Liver (tissue), 8 donors: ENCODE measurements at regions not wholly inside any gene's neighbourhood (a gene's known extent, or its start where the extent isn't known, plus 50 kb on each side); places are given as distances from the start of the nearest gene placed in this dataset.

ENCODE experiments used
- DNase-seq: peaks from one replicate; pipeline ENCODE4 v3.0.0-alpha.2; 2017; ENCODE audit warnings: low spot score
- H3K27ac ChIP-seq, 2 donors: one replicate each; pipeline ENCODE4 v1.7.0; 2013; ENCODE audit warnings: inconsistent platforms in 2 of 2, low read length in 2 of 2, control low read depth in 1 of 2, low read depth in 1 of 2, mild to moderate bottlenecking in 1 of 2
- H3K27me3 ChIP-seq, 4 donors: one replicate each; pipeline versions ENCODE4 v1.6.1 to v1.7.0; 2013; ENCODE audit warnings: low read length in 3 of 4, inconsistent platforms in 1 of 4, mild to moderate bottlenecking in 1 of 4, moderate library complexity in 1 of 4; ENCODE audit not compliant: control insufficient read depth in 4 of 4, insufficient read depth in 4 of 4
- H3K36me3 ChIP-seq, 4 donors: one replicate each; pipeline versions ENCODE4 v1.6.1 to v1.7.0; 2013; ENCODE audit warnings: low read length in 3 of 4, mild to moderate bottlenecking in 3 of 4, low read depth in 1 of 4, moderate library complexity in 1 of 4; ENCODE audit not compliant: control insufficient read depth in 4 of 4, insufficient read depth in 3 of 4
- H3K4me1 ChIP-seq, 4 donors: one replicate each; pipeline versions ENCODE4 v1.6.1 to v1.7.0; 2013; ENCODE audit warnings: low read length in 3 of 4, mild to moderate bottlenecking in 3 of 4, moderate library complexity in 1 of 4; ENCODE audit not compliant: control insufficient read depth in 4 of 4, insufficient read depth in 4 of 4
- H3K4me3 ChIP-seq, 3 donors: one replicate each; pipeline versions ENCODE4 v1.6.1 to v1.7.0; 2013; ENCODE audit warnings: low read length in 3 of 3, control low read depth in 1 of 3, low read depth in 1 of 3, mild to moderate bottlenecking in 1 of 3
- H3K9ac ChIP-seq, 2 donors: one replicate each; pipeline ENCODE4 v1.7.0; 2013; ENCODE audit warnings: low read length in 2 of 2, mild to moderate bottlenecking in 2 of 2, moderate library complexity in 2 of 2, control low read depth in 1 of 2, low read depth in 1 of 2
- H3K9me3 ChIP-seq, 4 donors: one replicate each; pipeline versions ENCODE4 v1.6.1 to v1.7.0; 2013; ENCODE audit warnings: low read length in 3 of 4; ENCODE audit not compliant: control insufficient read depth in 4 of 4
- ATF3 ChIP-seq: IDR thresholded peaks from 2 replicates; pipeline ENCODE4 v1.6.1; 2016; ENCODE audit warnings: antibody characterized with exemption
- CTCF ChIP-seq: fragments of 150-350 bp; IDR thresholded peaks from 2 replicates; pipeline ENCODE4 v1.5.1; 2017; ENCODE audit warnings: improper control_type of control experiment, low read depth, low read length; ENCODE audit not compliant: missing input control
- EGR1 ChIP-seq, 2 donors: IDR thresholded peaks; 2 replicates each; pipeline ENCODE4 v1.6.1; 2016 to 2018; ENCODE audit warnings: antibody characterized with exemption in 2 of 2, low read depth in 2 of 2
- FOXA1 ChIP-seq: IDR thresholded peaks from 2 replicates; pipeline ENCODE4 v1.6.1; 2016; ENCODE audit warnings: antibody characterized with exemption
- FOXA2 ChIP-seq: IDR thresholded peaks from 2 replicates; pipeline ENCODE4 v1.6.1; 2016; ENCODE audit warnings: antibody characterized with exemption
- GABPA ChIP-seq, 2 donors: IDR thresholded peaks in 1 of 2; conservative IDR thresholded peaks in 1 of 2; 2 replicates each; pipeline ENCODE4 v1.6.1; 2016; ENCODE audit warnings: antibody characterized with exemption in 2 of 2, mild to moderate bottlenecking in 1 of 2, moderate library complexity in 1 of 2
- HNF4A ChIP-seq, 2 donors: conservative IDR thresholded peaks; 2 replicates each; pipeline ENCODE4 v1.6.1; 2016; ENCODE audit warnings: antibody characterized with exemption in 2 of 2, mild to moderate bottlenecking in 2 of 2
- HNF4G ChIP-seq: IDR thresholded peaks from 2 replicates; pipeline ENCODE4 v1.6.1; 2016; ENCODE audit warnings: antibody characterized with exemption
- JUND ChIP-seq, 2 donors: IDR thresholded peaks; 2 replicates each; pipeline ENCODE4 v1.6.1; 2016; ENCODE audit warnings: antibody characterized with exemption in 2 of 2
- MAX ChIP-seq: IDR thresholded peaks from 2 replicates; pipeline ENCODE4 v1.6.1; 2016; ENCODE audit warnings: antibody characterized with exemption
- NR2F2 ChIP-seq: IDR thresholded peaks from 2 replicates; pipeline ENCODE4 v1.6.1; 2016; ENCODE audit warnings: antibody characterized with exemption
- RAD21 ChIP-seq, 2 donors: IDR thresholded peaks; 2 replicates each; pipeline ENCODE4 v1.6.1; 2016; ENCODE audit warnings: antibody characterized with exemption in 2 of 2, mild to moderate bottlenecking in 2 of 2
- RXRA ChIP-seq, 2 donors: IDR thresholded peaks; 2 replicates each; pipeline ENCODE4 v1.6.1; 2017 to 2018; ENCODE audit warnings: antibody characterized with exemption in 2 of 2, mild to moderate bottlenecking in 1 of 2
- SP1 ChIP-seq: IDR thresholded peaks from 2 replicates; pipeline ENCODE4 v1.6.1; 2018; ENCODE audit warnings: antibody characterized with exemption, mild to moderate bottlenecking
- TAF1 ChIP-seq: conservative IDR thresholded peaks from 2 replicates; pipeline ENCODE4 v1.6.1; 2016; ENCODE audit warnings: antibody characterized with exemption, mild to moderate bottlenecking
- YY1 ChIP-seq: IDR thresholded peaks from 2 replicates; pipeline ENCODE4 v1.6.1; 2016; ENCODE audit warnings: antibody characterized with exemption, mild to moderate bottlenecking
- WGBS: extraction: QIAGEN DNeasy Blood & Tissue Kit; methylation state at CpG from one replicate; pipeline ENCODE4 v1.1.7; 2013; 5-methylcytosine and 5-hydroxymethylcytosine counted together
- TF ChIP-seq, protein P1 (sequence below): IDR thresholded peaks from 2 replicates; pipeline ENCODE4 v1.6.1; 2016; ENCODE audit warnings: antibody characterized with exemption
- TF ChIP-seq, protein P2 (sequence below): IDR thresholded peaks from 2 replicates; pipeline ENCODE4 v1.6.1; 2016; ENCODE audit warnings: antibody characterized with exemption, mild to moderate bottlenecking
- donor health status: healthy.
- donor health status: healthy.
- donor health status: healthy.
- donor health status: healthy.
- donor health status: healthy.

GRCh38 chr4:159743971-159744370 lies 641.1 kb downstream of the RAPGEF2 start:
- Histone ChIP-seq H3K27ac (no peak overlapping the region), H3K36me3 (no peaks in the 10 kb centered on the region), H3K9me3 (peaks cover 0 to 5% (median 0%) of the 10 kb centered on the region in 4 donors), H3K27me3 (no peaks in the 10 kb centered on the region), H3K4me3 (no peak overlapping the region), H3K4me1 (no peaks in the 10 kb centered on the region), H3K9ac (no peak overlapping the region)
- WGBS: 52% methylated on average over 2 of the region's 2 CpGs
- TF ChIP-seq JUND (IDR thresholded peaks at IDR 0.05): no peak
- no peak for TF ChIP-seq MAX
- no peak for TF ChIP-seq SP1
- no peak for TF ChIP-seq GABPA (IDR thresholded peaks at IDR 0.05 in 1 of 2, conservative IDR thresholded peaks at IDR 0.05 in 1 of 2)
- TF ChIP-seq RAD21 (IDR thresholded peaks at IDR 0.05): no peak
- TF ChIP-seq CTCF: no peak
- TF ChIP-seq RXRA (IDR thresholded peaks at IDR 0.05): no peak
- no peak for TF ChIP-seq HNF4A (conservative IDR thresholded peaks at IDR 0.05)
- no peak for TF ChIP-seq NR2F2
- TF ChIP-seq, protein P1, sequence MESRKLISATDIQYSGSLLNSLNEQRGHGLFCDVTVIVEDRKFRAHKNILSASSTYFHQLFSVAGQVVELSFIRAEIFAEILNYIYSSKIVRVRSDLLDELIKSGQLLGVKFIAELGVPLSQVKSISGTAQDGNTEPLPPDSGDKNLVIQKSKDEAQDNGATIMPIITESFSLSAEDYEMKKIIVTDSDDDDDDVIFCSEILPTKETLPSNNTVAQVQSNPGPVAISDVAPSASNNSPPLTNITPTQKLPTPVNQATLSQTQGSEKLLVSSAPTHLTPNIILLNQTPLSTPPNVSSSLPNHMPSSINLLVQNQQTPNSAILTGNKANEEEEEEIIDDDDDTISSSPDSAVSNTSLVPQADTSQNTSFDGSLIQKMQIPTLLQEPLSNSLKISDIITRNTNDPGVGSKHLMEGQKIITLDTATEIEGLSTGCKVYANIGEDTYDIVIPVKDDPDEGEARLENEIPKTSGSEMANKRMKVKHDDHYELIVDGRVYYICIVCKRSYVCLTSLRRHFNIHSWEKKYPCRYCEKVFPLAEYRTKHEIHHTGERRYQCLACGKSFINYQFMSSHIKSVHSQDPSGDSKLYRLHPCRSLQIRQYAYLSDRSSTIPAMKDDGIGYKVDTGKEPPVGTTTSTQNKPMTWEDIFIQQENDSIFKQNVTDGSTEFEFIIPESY: no peak
- TF ChIP-seq YY1: no peak
- TF ChIP-seq, protein P2, sequence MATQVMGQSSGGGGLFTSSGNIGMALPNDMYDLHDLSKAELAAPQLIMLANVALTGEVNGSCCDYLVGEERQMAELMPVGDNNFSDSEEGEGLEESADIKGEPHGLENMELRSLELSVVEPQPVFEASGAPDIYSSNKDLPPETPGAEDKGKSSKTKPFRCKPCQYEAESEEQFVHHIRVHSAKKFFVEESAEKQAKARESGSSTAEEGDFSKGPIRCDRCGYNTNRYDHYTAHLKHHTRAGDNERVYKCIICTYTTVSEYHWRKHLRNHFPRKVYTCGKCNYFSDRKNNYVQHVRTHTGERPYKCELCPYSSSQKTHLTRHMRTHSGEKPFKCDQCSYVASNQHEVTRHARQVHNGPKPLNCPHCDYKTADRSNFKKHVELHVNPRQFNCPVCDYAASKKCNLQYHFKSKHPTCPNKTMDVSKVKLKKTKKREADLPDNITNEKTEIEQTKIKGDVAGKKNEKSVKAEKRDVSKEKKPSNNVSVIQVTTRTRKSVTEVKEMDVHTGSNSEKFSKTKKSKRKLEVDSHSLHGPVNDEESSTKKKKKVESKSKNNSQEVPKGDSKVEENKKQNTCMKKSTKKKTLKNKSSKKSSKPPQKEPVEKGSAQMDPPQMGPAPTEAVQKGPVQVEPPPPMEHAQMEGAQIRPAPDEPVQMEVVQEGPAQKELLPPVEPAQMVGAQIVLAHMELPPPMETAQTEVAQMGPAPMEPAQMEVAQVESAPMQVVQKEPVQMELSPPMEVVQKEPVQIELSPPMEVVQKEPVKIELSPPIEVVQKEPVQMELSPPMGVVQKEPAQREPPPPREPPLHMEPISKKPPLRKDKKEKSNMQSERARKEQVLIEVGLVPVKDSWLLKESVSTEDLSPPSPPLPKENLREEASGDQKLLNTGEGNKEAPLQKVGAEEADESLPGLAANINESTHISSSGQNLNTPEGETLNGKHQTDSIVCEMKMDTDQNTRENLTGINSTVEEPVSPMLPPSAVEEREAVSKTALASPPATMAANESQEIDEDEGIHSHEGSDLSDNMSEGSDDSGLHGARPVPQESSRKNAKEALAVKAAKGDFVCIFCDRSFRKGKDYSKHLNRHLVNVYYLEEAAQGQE: no peak
- no peak for TF ChIP-seq EGR1 (IDR thresholded peaks at IDR 0.05; ENCODE audit: low read depth in 2 of 2)
- TF ChIP-seq FOXA2: no peak
- no peak for TF ChIP-seq ATF3
- no peak for TF ChIP-seq FOXA1
- no peak for TF ChIP-seq HNF4G
- TF ChIP-seq TAF1: no peak
- no peak for DNase-seq
